GM18498 (cell line): ENCODE measurements at regions not wholly inside any gene's neighbourhood (a gene's known extent, or its start where the extent isn't known, plus 50 kb on each side); places are given as distances from the start of the nearest gene placed in this dataset.
"Not testable (repeated sequence)": the region's sequence is repeated elsewhere in the genome, so short reads cannot be mapped to it uniquely, and the experiment has no call there.

ENCODE experiments used
- ATAC-seq: cut with Tn5 transposase; IDR thresholded peaks from one replicate; pipeline ENCODE4 v1.9.1; 2021; ENCODE audit warnings: mild to moderate bottlenecking, moderate library complexity; ENCODE audit not compliant: unreplicated experiment

DNA sequence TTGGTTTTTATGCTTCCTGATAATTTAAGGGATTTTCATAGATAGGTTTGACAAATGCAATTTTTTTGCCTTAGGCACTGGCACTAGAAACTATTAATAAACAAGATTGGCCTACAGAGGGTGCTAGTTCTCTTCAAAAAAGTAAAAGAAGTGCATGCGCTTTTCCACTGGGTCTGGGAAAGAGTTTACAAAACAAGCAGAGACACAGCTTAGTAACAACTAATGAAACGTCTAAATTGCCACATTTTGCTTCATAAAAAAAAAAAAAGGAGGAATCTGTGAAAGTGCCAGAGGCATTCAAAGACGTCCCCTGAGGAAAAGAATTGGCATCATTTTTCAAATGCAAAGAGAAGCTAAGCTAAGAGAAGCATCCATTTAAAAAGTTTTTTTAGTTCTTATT, 58.3 kb upstream of the EEA1 start:
- ATAC-seq = peak; percentile 29

DNA sequence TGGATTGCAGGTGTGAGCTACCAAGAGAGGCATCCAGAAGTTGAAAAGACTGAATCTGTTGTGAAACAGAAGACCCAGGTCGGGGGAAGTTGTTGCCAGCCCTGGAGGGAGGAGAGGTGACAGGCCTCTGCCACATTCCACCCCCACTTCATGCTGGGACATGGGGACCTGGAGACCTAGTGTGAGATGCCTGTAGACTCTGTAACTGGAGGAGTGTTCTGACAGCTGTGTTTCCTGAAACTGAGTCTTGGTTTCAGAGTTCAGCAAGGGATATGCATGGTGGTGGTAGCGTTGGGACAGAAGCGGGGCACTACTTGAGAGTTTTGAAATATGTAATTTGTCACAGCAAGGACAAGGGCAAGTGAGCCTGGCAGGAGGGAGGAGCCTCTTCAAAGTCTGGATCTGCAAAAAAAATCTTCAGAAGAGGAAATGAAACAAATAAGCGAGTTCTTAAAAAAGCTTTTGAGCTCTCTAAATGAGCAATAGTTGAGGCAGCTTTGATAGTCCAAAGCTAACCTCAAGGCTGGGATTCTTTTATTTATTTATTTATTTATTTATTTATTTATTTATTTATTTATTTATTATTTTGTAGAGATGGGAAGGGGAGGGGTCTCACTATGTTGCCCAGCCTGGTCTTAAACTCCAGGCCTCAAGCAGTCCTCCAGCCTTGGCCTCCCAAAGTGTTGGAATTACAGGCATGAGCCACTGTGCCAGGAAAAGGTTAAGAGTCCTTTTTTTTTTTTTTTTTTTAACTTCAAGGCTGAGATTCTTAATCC, 58.9 kb upstream of the EEA1 start:
- peak; percentile 88 for ATAC-seq

DNA sequence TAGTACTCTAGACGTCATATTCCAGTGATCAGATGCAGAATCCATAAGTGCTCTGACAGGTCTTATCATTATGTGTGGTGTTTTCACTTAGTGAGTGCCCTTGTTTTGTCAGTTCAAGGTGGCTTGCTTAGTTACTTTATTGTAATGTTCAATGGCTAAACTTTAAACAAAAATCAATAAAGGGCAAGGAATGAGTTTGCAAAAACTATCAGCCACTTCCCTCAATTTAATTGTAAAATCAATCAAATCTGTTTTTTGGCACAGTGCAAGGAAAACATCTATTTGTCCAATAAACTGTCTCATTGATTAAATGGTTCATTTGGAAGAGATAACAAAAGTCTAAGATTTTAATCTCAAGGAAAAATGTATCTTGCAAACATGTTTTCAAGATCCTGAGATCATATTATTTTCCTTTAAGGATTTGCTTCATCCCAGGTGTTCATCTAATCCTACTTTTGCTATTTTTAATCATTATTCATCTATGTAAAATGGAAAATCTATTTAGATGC, 59.6 kb upstream of the EEA1 start:
- ATAC-seq = no peak

DNA sequence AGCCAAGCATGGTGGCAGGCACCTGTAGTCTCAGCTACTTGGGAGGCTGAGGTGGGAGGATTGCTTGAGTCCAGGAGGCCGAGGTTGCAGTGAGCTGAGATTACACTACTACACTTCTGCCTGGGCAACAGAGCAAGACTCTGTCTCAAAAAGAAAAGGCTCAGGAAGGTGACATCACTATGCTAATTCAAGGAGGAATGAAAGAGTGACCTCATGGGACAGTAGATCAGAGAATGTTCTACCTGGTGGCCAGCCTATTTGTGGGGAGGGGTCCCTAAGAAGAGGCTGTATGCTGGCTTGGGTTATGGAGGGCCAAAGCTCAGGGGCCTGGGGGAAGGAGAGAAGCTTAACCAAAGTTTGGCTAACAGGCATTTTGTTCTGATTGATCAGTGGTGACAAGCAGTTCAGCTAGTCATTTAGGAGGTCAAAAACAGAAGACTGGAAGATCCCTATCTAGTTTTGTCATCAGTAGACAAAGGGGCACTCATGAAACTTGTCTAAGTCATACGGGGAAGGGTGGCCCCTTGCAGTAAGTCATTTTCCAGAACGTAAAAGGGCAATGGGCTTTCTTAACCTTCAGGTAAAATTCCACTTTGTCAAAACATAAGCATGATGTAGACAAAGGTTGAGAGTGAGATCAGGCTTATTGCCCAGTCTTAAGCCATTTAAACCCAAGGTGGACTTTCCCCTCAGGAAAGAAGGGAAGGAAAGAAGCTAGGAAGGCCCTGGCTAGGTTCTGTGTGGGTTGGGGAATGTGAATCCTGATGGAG, 60.8 kb upstream of the EEA1 start:
- no peak for ATAC-seq

DNA sequence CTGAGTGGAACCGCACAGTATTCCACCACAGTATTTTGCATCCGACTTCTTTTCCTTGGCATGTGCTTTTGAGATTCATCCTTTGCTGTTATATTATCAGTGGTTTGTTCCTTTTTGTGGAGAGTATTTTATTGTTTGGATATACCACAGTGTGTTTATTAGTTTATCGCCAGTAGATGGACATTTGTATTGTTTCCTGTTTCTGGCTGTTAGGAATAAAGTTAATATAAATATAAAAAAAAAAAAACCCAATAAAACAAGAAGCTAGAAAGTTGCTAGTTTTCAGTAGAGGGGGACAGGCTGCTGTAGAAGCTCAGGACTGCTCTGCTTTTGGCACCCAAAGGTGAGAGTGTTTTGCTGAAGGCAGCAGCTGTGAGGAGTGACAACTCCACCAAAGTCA, 62.0 kb upstream of the EEA1 start:
- no peak for ATAC-seq

DNA sequence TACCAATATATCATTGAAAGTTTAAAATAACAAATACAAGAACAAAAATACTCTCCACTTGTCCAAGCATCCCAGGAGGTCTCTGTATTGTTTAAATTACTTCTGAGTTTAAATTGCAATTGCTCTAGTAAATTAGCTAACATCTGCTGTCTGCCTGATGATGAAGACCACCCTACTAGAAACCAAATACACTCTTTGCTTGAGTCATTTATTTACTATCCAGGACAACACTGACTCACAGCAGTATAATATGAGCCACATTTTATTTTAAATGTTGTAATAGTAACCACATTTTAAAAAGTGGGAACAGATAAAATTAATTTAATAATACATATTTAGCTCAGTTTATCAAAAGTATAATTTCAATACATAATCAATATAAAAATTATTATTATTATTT, 62.9 kb upstream of the EEA1 start:
- ATAC-seq = no peak

DNA sequence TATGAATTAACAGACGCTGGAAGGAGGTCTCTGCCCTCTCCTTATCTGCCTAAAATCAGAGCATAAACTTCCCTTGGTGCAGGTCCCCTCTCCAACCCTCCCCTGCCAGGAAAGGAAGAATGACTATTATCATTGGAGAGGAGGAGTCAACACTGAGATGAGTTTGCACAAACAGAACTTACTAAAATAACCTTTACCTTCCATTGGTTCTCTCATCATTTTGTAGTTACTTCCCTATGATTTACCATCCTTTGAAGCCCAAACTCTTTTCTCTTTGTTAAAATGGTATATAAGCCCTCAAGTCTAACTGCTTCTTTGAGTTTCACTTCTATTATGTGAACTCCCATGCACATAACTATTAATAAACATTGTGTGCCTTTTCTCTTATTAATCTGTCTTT, 64.2 kb upstream of the EEA1 start:
- ATAC-seq = no peak

DNA sequence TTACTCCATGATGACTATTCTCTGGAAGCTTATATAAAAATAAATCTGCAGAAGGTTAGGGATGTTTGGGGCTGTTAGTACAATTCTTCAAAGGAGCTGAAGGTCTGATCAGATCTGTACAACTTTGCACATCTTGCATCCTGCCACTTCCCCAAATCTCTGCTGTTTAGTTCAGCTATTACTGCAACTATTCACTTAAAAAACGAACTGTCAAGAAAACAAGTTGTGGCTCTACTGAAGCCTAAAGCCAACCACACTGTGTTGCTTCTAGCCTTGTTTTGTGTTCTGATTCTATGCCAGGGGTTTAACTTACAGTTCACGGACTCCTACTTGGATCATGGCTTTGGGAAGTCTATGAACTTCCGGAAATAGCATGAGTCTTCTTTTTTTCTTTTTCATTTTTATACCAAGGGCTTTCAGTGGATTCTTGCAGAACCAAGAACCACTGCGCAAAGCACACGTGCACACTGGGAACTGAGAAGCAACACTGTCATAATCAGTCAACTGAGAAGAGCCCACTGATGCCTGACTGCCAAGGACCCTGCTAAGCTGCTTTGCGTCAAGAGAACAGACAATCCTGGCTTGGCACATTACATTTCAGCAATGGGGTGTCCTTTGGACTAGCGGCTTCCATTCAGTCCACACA, 66.3 kb upstream of the EEA1 start:
- ATAC-seq = peak; percentile 84

DNA sequence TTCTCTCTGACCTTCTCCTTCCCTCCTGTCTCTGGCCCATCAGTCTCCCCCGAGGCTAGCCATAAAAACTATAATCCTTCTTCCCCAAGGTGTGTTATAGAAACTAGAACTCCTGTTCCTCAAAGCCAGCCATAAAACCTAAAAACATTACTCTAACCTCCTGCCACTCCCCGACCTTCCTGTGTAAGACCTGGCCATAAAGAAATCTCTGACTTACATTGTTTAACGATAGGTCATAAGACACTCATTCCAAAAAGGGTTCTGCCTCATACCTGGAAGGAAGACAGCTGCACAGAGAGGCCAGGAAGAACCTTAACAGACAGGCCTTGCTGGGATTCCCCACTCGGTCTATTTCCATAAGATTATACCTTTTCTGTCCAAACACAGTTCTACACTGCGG, 70.9 kb upstream of the EEA1 start:
- no peak for ATAC-seq

DNA sequence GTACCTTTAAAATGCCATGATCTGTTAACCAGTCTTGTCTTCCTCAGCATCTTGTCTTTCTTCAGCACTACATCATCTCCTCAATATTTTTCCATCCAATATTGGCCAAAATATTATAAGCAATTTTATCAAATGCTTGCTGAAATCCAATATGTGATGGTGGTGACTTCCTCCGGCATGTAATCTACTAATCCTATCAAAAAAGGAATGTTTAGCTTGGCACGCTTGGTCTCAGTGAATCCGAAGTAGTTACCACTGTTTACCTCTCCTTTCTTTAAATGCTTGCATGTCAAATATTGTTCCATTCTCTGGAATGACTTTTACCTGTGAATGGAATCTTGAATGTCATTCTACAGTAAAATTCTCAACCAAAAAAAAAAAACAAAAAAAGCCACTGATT, 72.3 kb upstream of the EEA1 start:
- no peak for ATAC-seq

DNA sequence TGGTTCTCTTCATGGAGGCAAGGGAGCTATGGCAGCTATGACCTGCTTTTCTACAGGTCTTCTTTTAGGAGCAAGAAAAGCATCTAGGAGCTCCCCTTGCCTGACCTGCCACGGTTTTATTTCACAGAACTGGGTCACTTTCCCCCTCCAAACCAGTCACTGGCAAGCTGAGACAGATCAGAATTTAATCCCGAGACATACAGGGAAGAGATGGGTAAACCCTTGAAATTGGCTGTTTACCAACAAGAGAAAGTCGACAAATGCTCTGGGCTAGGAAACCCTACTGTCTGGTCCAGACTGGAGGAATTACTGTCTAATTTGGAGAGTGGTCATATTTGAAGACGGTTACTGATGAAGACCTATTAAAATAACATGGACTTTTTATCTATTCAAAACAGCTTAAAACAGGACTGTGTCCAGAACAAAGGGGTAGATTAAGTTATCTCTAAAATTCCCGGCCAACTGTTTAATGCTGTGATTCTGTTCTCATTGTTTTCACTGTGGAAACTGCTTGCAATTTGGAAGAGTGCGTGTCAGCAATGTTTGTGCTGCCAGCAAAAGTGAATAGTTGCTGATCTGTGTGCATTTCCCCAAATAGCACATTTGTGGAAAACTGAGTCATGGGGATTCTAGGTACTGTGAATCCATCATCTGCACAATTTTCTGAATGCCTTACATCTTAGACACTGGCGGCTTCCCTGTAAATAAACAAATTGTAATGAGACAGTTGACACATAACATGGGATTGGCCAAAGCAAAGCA, 73.4 kb upstream of the EEA1 start:
- ATAC-seq = no peak

DNA sequence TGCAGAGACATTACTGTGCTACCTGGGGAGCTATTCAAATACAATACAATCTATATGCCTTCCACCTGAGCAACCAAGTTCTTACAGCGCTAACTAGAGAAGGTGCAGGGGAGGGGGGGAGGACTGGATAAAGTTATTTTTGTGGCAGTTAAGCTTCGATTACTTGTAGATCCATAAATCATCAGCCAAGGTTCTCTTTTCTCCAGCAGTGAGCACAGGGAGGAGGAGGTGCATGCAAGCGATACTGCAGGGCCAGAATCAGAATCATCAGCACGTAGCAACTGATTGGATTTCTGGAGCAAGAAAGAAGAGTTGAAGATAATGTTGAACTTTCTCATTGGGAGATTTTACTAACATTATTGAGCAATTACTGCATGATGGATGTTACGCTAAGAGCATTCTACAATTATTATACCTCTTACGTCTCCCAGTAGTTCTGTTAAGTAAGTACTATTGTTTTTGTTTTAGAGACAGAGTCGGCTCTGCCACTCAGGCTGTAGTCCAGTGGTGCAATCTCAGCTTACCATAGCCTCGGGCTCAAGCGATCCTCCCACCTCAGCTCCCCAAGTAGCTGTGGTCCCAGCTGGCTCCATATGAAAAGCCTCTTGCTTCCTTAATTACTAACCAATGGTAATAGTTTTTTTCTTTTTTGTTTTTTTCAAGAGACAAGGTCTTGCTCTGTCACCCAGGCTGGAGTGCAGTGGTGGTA, 74.6 kb upstream of the EEA1 start:
- no peak for ATAC-seq

DNA sequence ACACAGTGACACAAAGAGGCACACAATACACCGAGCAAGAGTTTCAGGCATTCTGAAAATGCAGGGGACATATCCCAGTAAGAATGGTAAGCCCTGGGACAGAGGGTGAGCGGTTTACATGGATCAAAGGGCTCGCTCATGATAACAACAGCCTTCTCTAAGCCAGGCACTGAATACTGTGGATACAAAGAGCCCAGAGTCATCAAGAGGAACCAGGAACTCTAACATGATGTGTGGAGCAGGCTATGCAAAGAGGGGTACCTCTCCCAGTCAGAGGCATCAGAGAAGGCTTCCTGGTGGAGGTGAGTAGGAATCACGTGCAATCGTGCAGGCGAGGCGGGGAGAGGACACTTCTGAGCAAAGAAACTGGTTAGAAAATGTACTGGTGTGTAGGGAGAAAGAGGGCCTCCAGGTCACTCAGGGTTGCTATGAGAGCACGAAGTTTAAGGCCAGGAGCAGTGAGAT, 76.9 kb upstream of the EEA1 start:
- no peak for ATAC-seq

DNA sequence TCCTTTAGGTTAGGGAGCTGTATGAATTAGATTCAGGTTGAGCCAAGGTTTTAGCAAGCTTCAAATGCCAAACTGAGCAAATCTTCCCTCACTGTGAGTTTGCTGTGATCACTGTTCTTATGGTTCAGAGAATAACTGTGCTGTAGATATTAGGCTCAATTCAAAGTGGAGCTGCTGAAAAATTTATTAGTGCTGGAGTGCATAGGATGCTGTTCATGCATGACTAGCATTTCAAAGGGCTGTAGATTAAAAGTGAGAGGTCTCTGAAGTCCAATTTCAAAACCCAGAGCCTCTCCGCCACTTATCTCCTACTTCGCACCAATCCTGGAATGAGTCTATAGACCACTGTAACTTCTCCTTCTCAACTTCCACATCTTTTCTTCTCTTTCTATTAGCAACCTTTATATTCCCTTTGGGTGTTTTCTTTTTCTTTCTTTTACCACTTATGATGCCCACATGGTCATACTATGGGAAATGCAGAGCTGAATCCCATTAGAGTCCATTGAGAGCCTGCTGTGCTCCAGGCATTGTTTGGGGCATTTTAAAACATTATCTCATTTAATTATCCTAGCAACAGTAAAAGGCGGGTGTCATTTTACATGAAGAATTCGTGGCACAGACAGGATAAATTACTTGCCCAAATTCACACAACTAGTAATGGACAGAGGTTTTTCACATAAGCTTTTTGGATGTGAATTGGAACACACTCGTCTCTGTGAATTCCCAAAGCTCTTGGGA, 77.5 kb upstream of the EEA1 start:
- no peak for ATAC-seq

DNA sequence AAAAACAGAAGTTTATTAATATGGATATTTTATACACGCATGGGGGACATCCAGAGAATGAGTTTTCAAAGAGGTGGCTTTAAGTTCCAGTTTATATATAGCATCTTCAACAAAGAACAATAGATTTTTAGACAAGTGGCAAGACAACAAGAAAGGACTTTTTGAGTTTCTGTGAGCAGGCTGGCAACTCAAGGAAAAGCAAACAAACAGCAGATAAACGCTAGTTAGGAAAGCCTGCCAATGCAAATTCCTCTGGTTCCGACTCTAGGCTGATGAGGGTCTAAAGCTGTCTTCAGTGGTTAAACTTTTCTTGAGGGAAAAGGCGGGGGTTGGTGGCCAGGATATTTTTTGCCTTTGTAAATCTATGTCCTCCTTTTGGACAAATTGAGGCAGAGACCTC, 78.4 kb upstream of the EEA1 start:
- no peak for ATAC-seq

DNA sequence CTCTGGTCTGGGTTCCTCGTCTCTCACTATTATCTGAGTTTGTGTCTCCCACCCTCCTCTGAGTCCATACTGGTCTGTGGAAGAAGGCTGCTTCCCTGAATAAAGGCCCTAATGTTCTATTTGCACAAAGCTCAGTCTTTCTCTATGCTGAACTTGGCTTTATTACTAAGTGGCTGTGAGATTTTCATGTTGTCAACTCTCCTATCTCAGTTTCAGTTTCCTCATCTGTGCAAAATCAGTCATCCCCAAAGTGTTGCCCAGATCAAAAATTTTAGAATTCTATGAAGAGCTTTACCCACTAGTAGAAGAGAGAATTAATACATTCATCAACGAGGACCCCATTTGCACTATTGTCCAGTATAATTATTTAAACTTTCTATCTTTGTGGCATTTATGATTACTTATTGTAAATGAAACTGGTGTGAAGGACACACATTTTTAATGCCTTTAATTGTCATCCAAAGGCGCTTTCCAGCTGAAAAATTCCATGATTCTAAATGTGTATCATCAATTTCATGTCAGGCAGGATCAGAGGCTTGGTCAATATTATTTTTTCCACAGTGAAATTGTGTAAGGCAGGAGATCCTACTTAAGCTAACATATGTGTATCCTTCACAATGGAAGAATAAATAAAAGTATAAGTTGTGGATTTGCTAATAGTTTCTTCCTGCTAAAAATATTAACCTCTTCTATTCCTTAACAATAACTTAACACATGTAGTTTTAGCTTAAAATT, 79.1 kb upstream of the EEA1 start:
- ATAC-seq = peak; percentile 89

DNA sequence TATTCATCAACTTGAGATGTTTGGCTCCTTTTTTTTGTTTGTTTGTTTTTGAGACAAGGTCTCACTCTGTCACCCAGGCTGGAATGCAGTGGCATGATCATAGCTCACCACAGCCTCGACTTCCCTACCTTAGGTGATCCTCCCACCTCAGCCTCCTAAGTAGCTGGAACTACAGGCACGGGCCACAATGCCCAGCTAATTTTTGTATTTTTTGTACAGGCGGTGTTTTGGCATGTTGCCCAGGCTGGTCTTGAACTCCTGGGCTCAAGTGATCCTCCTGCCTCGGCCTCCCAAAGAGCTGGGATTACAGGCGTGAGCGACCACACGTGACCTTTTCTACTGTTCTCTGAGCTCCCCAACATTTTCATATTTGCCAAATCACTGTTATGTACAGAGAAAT, 79.8 kb upstream of the EEA1 start:
- ATAC-seq = not testable (repeated sequence)

DNA sequence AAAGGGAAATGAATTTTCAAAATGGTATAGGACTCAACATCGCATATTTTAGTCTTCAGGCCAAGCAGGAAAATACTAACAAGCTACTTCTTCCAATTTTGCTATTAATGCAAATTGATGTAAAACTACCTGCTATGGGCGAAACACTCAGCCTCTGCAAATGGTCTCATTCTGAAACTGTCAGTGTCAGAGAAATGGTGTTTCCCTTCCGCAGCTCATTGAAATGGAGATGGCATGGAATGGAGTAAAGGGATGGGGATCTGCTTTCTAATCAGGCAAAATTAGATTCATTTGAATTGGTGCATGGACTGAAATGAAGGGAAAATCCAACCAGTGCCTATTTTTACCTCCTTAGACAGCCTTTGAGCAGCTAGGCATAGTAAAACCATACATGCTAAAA, 80.4 kb upstream of the EEA1 start:
- no peak for ATAC-seq

DNA sequence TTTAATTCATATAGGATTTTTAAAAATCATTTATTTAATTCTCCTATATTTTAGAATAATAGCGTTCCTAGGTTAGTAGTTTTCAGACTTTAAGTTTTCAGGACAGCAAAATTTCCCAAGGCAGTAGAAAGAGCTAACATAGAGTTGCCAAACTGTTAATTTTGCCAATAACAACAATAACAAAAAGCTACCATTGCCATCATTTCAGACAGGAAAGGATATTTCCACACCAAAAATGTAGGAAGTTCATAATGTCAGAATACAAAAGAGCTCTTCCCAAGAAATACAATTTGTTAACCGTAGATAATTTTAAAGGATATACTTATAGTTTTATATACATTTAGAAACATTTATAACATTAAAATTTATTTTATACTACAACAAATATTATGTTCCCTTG, 81.4 kb upstream of the EEA1 start:
- no peak for ATAC-seq
